Kidney epithelial cell (primary cell): ENCODE measurements at regions not wholly inside any gene's neighbourhood (a gene's known extent, or its start where the extent isn't known, plus 50 kb on each side); places are given as distances from the start of the nearest gene placed in this dataset.

Experiments used
- DNase-seq: peaks from one replicate; pipeline ENCODE4 v3.0.0-alpha.2; 2010; ENCODE audit warnings: low read depth
- H3K27me3 ChIP-seq: 2 replicates; pipeline ENCODE4 v1.6.0; 2011; ENCODE audit warnings: low read length; ENCODE audit not compliant: control insufficient read depth, insufficient read depth
- H3K36me3 ChIP-seq: 2 replicates; pipeline ENCODE4 v1.5.1; 2011; ENCODE audit warnings: low read length; ENCODE audit not compliant: control insufficient read depth, insufficient read depth
- H3K4me3 ChIP-seq: 2 replicates; pipeline ENCODE4 v1.5.1; 2011; ENCODE audit warnings: low read depth, mild to moderate bottlenecking, control low read depth, low read length
- TF ChIP-seq, protein P1 (sequence below): IDR thresholded peaks from 2 replicates; pipeline ENCODE4 v1.5.1; 2011; ENCODE audit warnings: mild to moderate bottlenecking, moderate library complexity, low read length, control low read depth, inconsistent platforms; ENCODE audit not compliant: insufficient read depth, poor library complexity, severe bottlenecking

DNA sequence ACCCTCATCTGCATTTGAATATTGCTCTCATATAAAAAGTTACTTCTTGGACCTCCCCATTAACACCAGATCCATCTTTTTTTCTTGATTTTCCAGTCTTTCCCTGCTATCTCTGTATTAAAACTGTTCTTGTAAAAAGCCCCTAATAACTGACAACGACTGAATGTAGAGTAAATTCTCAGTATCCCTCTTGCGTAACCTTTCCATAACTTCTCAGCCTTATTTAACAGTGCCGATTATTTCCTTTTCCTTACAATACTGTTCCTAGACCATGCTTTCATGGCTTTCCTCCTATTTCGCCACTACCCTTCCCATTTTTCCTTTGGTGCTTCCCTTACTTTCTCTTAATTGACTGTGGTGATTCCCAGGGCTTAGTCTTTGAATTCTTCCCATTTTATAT lies 348.9 kb upstream of the DSEL start:
- H3K36me3 ChIP-seq: no peaks in the 10 kb centered on the region
- H3K4me3 ChIP-seq: no peak overlapping the region
- DNase-seq: no peak
- TF ChIP-seq, protein P1, sequence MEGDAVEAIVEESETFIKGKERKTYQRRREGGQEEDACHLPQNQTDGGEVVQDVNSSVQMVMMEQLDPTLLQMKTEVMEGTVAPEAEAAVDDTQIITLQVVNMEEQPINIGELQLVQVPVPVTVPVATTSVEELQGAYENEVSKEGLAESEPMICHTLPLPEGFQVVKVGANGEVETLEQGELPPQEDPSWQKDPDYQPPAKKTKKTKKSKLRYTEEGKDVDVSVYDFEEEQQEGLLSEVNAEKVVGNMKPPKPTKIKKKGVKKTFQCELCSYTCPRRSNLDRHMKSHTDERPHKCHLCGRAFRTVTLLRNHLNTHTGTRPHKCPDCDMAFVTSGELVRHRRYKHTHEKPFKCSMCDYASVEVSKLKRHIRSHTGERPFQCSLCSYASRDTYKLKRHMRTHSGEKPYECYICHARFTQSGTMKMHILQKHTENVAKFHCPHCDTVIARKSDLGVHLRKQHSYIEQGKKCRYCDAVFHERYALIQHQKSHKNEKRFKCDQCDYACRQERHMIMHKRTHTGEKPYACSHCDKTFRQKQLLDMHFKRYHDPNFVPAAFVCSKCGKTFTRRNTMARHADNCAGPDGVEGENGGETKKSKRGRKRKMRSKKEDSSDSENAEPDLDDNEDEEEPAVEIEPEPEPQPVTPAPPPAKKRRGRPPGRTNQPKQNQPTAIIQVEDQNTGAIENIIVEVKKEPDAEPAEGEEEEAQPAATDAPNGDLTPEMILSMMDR: no peak
- no peaks in the 10 kb centered on the region for H3K27me3 ChIP-seq

DNA sequence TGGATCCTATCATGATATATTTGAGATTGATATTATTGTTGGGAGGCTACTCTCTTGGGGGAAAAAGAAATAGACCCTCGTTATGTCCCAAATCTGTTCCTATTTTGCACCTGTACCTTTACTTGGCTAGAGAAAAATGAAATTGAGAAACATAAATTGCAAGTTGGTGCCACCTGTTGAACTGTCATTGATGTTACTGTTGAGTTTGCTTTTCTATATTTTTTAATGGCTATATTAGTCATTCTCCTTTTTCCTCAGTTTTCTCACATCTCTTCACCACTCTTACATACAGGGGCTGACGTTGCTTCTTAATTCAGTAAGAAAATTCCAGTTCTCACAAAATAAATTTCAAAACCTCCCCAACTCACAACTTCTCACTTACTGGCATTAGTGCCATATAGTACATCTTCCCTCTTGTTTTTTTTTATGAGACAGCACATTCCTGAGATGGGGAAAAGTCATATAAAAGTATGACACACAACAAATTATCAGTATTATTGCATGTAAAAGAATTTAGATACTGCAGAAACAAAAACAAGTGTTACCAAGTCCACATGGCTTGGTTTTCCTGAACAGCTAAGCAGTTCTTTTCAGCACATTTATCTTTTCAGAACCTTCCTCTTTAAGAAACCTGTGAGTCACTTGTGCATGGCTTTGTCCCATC lies 348.3 kb upstream of the DSEL start:
- TF ChIP-seq, protein P1: no peak
- no peak for DNase-seq
- Histone ChIP-seq H3K27me3 (no peaks in the 10 kb centered on the region), H3K4me3 (no peak overlapping the region), H3K36me3 (no peaks in the 10 kb centered on the region)

DNA sequence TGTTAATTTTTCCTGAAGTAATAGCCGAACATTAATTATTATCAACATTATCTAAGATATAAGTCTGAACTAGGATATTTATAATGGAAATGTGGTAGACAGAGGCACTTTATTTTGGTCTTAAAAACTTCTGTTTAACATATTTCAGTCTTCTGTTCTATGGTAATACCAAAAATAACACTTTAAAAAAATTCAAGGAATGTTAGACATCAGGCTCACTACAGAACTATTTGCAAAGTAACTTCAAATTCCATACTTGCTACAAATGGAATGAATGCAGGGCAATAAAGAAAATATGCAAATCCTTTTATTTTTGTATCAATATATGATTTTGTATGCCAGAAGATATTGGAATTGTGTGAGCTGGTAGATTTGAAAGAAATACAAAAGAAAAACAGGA lies 345.5 kb upstream of the DSEL start:
- DNase-seq: no peak
- TF ChIP-seq, protein P1: no peak
- no peaks in the 10 kb centered on the region for H3K36me3 ChIP-seq
- H3K27me3 ChIP-seq: no peaks in the 10 kb centered on the region
- H3K4me3 ChIP-seq: no peak overlapping the region

DNA sequence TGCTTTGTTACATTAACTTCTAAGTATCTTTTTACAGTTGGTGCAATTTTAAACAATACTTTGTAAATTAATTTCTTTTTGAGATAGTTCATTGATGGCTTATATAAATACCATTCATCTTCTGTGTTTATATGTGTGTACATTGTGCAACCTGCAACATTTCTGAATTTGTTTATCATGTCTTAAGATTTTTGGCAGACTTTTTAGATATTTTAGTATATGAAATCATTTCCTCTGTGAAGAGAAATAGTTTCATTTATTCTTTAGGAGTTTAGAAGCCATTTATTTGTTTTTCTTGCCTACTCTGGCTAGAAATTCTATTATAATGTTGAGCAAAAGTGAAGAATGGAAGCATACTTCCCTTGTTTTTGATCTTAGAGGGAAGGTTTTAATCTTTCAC lies 337.8 kb upstream of the DSEL start:
- TF ChIP-seq, protein P1: no peak
- H3K4me3 ChIP-seq: no peak overlapping the region
- DNase-seq: no peak
- H3K27me3 ChIP-seq: no peaks in the 10 kb centered on the region
- H3K36me3 ChIP-seq: no peaks in the 10 kb centered on the region

DNA sequence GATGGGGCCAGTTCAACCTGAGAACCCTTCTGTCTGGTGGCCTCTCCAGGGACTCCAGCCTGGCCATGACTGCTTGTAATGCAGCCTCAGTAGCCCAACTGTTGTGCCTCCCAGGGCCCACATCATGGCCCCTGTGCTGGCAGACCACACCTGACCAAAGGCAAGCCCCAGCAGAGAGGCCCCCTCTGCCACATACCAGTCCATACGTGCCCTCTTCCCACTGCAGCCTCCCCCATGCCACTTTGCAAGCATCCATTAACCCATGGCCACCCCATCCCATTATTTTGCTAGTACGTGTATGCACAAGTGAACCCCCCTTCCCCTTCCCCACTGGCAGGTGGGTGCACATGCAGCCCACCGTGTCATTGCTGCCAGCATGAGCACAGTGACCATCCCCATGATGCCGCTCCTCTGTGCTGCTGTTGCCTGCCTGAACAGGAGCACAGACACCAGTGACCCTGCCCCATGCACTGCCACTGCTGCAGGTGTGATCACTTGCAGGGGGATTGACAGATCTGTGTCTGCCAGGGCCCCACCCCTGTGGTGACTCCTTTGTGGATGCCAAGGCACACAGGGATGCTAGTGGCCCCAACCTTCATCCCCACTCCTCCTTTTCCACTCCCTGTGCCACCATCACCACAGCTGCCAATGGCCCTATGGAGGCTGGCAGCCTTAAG lies 330.0 kb upstream of the DSEL start:
- Histone ChIP-seq H3K4me3 (no peak overlapping the region), H3K27me3 (no peaks in the 10 kb centered on the region), H3K36me3 (no peaks in the 10 kb centered on the region)
- DNase-seq: no peak
- TF ChIP-seq, protein P1: no peak

DNA sequence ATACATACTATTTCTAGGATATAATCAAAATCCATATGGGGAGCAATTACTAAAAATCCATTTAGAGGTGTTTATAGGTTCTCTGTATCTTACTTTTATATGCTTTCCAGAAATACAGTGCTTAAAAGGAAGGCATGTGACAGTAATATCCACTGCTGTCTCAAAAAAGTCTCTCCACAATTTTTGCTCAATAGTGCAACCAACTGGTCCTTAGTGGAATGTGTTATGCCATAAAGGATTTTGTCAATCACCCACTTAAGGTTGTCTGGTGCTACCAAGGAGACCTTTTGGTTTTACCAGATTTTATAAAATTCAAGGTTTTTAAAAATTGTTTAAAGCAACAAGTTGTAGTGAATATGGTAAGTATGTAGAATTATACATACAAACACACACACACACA lies 328.5 kb upstream of the DSEL start:
- H3K4me3 ChIP-seq: no peak overlapping the region
- H3K27me3 ChIP-seq: no peaks in the 10 kb centered on the region
- TF ChIP-seq, protein P1: peak; percentile 2
- H3K36me3 ChIP-seq: no peaks in the 10 kb centered on the region
- DNase-seq: no peak
